ENCODE measurements at regions not wholly inside any gene's neighbourhood (a gene's known extent, or its start where the extent isn't known, plus 50 kb on each side); places are given as distances from the start of the nearest gene placed in this dataset.

DNA sequence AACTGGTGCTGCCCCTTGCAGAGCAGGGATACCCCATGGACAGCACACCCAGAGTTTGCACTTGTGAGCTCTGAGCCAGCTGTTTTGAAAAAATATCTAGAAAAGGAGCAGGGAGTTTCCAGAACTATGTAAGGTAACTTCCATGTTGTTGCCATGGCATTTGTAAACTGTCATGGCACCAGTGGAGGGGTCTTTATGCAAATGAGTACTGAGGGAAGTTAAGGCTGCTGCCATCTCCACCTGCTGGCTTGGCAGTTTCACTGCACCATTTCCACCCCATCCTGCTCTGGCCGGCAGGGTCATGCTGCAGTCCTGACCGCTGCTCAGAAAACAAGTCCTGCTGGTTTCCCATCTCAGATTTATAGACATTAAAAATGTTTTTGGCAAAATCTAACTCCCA, 52.3 kb upstream of the SNTG2 start:
- DNase-seq, result peak in 1 of 2 donors; percentile 1

GRCh38 chr2:897091-897490, 53.6 kb upstream of the SNTG2 start:
- peak in 1 of 2 donors; percentile 3 for DNase-seq

DNA sequence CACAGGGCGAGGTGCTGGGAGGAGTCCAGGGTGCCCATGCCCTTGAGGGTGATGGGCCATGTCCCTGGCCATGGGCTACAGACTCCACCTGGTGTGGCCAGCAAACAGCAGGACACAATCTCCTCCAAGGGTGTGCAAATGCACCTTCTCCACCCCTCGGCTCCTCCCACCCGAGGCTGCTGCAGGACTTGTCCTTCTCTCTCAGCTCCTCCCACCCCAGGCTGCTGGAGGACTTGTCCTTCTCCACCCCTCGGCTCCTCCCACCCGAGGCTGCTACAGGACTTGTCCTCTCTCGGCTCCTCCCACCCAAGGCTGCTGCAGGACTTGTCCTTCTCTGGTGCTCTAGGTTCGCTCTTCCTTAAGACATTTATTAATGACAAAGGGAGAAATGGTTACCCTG, 57.3 kb upstream of the SNTG2 start:
- DNase-seq, result peak in 1 of 2 donors; percentile 11

- no peak for DNase-seq
Measured at GRCh38 chr2:892892-893291, 57.8 kb upstream of the SNTG2 start.

GRCh38 chr2:892401-892800, 58.2 kb upstream of the SNTG2 start:
- peak in 1 of 2 donors; percentile 0 for DNase-seq

GRCh38 chr2:891734-892133, 58.9 kb upstream of the SNTG2 start:
- DNase-seq, result no peak

- DNase-seq, result peak in 1 of 2 donors; percentile 3
Measured at GRCh38 chr2:890791-891190, 59.9 kb upstream of the SNTG2 start.

DNA sequence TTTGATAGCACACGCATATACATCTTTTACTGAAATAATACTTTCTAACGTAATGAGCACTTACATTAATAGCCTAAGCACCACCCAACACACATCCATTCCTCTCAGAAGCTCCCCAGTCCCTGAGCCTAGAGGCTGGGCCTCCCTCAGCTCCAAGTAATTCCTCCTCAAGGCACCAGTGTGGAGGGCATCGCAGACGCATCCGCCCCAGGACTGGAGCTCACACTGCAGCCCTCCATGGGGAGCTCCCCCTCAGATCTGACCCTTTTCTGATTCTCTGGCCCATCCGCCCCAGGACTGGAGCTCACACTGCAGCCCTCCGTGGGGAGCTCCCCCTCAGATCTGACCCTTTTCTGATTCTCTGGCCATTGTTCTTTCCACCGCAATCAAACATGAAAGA, 60.4 kb upstream of the SNTG2 start:
- DNase-seq, result peak in 1 of 2 donors; percentile 5

GRCh38 chr2:888906-889566, 61.6 kb upstream of the SNTG2 start:
- peak in 1 of 2 donors; percentile 9 for DNase-seq

DNA sequence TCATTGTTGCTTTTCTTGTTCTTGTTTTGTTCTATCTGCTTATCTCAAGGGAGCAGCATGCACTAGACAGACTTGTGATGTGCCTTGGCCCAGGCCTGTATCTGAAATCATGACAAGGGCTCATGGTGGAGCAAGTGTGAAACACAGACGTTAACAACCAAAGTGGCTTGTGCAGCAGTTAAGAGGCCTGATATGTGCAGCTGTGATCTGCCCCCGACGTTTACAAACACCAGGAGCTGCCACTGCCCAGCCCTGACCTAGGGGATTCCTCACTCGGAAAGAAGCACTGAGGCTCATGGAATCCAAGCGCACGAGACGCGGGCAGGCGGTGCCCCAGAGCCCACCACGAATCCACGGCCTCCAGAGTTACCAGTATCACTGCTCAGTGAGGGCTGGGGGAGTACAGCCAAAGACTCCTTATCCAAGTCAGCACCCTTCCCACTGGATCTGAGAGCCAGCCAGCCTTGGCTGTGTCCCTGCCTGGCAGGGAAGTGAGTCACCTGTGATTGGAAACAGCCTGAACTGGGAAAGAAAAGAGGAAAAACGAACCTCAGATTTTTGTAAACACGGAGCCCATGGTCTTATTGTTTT, 62.3 kb upstream of the SNTG2 start:
- peak in 1 of 2 donors; percentile 1 for DNase-seq

GRCh38 chr2:887639-888038, 63.0 kb upstream of the SNTG2 start:
- DNase-seq, result no peak

DNA sequence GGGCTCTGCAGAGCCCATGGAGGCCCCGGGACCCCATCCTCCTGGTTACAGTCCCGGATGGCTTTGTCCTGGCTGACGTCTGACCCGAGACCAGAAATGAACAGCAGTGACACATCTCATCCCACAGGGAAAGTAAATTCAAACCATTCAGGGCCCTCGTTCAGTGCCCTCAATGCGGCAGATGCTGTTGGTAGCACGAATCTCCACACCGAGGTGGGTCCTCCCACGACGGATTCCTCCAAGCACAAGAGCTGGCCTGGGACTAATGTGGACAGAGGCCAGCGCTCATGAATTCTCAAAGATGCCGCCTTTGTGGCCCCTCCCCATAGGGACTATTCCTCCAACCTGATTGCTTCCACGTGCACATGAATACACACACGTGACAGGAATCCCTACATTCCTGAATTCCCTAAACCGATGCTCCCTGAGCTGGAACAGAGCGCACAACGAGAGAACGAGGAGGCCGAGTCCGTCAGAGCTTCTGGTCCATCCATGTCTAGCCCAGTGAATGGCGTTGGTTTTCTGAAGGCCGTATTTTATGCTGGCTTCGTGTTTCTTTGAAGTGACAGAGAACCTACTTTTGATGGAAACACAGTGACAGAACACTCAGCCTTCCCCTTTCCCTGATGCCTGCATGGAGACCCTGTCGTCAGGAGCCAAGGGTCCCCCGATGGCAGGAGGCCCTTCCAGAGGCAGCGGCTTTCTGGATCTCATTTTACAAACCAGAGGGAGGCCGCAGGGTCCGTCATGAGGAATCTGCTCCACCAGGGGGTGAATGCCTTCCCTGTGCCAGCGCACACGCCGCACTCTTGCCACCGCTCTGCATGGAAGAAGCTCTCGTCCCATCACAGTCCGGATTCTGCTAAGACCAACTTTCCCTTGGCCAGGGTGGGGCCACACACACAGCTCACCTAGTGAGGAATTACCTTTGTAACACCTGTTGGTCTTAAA, 64.3 kb upstream of the SNTG2 start:
- peak in 1 of 2 donors; percentile 1 for DNase-seq

- DNase-seq, result peak in 1 of 2 donors; percentile 3
Measured at GRCh38 chr2:885230-886071, 65.2 kb upstream of the SNTG2 start.

DNA sequence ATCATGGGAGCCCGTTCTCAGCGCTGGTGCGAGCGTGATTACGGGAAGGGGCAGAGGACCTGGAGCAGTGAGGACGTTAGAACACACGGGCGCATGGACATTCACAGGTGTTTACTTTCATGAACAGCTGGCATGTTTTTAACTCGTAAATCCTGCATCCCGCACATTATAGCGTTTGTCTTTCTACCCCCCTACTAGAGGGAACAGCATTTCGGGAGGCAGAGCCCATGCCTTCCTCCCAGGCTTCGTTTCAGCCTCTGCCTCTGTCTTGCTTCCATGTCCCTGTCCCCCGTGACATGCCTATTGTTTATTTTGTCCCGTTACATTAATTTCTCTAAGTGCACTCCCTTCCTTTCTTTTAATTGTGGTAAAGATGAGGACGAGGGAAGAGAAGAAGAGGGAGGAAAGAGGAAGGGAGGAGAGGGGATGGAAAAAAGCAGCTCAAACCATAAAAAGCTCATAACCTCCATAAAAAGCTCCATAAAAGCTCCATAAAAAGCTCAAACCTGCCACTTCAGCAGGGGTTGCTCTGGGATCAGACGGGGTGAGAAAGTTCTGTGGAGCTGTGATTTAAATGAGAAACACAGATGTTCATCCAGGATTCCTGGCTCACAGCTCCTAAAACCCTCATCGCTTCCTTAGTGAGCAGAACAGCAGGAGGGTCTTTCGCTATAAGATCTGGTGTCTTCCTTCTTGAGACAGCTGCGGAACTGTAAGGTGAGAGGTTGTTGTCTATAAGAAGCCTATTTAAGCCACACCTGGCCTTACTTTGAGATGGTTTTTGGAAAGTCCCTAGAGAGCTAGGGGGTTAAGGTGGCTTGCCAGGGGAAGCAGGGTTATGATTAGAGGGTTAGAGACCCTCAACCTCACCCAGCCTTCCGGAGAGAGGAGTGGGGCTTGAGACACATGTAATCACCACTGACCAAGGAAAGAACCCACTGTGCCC, 66.6 kb upstream of the SNTG2 start:
- no peak for DNase-seq

GRCh38 chr2:883260-883802, 67.3 kb upstream of the SNTG2 start:
- DNase-seq, result no peak

- no peak for DNase-seq
Measured at GRCh38 chr2:881204-881918, 69.3 kb upstream of the SNTG2 start.

- DNase-seq, result no peak
Measured at GRCh38 chr2:880201-880970, 70.3 kb upstream of the SNTG2 start.

DNA sequence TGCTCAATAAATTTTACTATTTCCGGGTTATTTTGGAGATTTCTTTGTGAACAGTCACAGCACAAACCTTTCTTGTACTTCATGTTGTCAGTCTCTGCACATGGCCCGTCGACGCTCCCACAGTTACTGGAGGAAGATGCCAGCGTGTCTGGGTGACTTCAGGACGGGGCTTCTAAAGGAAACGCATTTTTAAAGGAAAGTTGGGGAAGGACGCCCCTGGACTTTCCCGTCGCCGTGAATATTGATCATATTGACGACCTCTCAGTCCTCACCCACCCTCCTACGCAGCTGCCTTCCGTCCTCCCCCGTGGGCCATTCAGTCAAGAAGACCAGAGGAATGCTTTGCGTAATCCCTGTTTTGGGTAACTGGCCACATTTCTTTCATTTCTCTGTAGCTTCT, 71.1 kb upstream of the SNTG2 start:
- DNase-seq, result no peak

DNA sequence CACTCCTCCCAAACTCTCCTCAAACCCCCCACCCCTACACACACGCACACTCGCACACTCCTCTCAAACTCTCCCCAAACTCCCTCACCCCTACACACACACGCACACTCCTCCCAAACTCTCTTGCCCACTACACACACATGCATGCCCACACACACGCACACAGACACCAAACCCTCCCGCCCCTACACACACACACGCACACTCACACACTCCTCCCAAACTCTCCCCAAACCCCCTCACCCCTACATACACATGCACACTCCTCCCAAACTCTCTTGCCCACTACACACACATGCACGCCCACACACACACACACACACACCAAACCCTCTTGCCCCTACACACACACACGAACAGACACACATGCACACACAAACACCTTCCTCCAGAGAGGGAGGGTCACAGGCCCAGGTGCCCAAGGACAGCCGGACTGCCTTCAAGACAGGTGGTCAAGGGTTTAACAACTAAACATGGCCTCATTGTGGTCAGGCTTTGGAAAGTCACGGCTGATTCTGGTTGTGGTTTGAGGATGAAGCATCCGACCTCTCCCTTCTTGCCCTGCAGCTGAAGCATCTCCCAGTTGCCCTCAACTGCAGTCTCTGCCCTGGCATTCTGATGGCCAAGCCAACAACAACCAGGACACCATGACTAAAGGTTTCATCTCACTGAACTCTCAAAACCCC, 72.3 kb upstream of the SNTG2 start:
- peak in 1 of 2 donors; percentile 9 for DNase-seq

Measured in stimulated activated CD4-positive, alpha-beta T cell treated with anti-CD3 and anti-CD28 coated beads, Interleukin-2, amount 100 ng/mL, for 24 hours (primary cell).